ENCODE measurements at regions not wholly inside any gene's neighbourhood (a gene's known extent, or its start where the extent isn't known, plus 50 kb on each side); places are given as distances from the start of the nearest gene placed in this dataset.

DNA sequence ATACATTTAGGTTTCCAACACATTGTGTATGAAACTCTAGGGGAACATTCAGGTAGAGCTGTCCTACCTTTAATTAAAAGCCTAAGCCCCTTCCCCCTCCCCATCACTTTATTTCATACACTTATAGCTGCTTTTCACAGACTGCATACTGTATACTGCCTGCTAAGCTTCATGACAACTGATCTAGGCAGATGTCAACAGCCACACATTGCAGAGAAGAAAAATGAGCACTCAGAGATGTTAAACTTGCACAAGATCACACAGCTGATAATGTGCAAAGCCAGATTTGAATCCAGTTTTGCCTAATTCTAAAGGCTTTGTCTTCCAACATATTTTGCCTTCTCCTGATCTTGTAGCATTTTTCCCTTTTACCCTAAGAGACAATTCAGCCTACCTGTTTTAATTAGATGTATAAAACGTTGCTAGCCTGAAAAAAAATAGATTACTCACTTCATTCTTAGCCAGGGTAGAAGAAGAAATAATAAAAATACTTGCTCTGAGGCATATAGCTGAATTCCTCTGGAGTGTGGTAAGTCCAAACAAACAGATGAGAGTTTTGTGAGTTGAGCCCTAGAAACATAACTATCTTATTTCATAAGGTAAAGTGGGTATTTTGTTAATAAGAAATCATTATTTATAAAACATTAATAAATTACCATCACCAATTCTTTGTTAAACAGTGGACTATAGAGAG lies 56.9 kb upstream of the CAST start:
- DNase-seq, result no peak
- H3K4me1 ChIP-seq, result no peaks in the 10 kb centered on the region
- intact Hi-C loops (cut with DNase I), result no loop called here
- no peaks in the 10 kb centered on the region for H3K9me3 ChIP-seq
- H3K36me3 ChIP-seq, result no peaks in the 10 kb centered on the region
- TF ChIP-seq, protein P1, sequence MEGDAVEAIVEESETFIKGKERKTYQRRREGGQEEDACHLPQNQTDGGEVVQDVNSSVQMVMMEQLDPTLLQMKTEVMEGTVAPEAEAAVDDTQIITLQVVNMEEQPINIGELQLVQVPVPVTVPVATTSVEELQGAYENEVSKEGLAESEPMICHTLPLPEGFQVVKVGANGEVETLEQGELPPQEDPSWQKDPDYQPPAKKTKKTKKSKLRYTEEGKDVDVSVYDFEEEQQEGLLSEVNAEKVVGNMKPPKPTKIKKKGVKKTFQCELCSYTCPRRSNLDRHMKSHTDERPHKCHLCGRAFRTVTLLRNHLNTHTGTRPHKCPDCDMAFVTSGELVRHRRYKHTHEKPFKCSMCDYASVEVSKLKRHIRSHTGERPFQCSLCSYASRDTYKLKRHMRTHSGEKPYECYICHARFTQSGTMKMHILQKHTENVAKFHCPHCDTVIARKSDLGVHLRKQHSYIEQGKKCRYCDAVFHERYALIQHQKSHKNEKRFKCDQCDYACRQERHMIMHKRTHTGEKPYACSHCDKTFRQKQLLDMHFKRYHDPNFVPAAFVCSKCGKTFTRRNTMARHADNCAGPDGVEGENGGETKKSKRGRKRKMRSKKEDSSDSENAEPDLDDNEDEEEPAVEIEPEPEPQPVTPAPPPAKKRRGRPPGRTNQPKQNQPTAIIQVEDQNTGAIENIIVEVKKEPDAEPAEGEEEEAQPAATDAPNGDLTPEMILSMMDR (IDR thresholded peaks at IDR 0.05), result no peak
- H3K27me3 ChIP-seq, result no peaks in the 10 kb centered on the region
- H3K27ac ChIP-seq, result no peak overlapping the region
- no peak overlapping the region for H3K4me3 ChIP-seq
- H3K9ac ChIP-seq (ENCODE audit: low read depth in 2 of 2, low read length in 2 of 2), result no peak overlapping the region

DNA sequence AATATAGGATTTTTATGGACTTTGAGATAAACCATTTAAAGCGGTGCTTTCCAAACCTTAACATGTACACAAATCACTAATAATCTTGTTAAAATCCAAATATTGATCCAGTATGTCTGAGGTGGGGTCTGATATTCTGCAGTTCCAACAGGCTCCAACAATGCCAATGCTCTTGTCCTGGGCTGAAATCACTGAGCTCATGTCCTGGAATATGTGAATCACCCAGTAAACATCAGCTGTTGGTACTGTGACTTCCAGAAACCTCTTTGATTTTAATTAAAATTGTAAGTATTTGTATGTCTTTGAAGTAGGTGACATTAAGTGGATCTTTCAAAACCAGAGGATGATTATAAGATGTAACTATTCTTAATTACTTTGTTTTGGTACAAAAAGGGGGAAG lies 52.8 kb upstream of the CAST start:
- Histone ChIP-seq H3K9ac (ENCODE audit: low read depth in 2 of 2, low read length in 2 of 2) (no peak overlapping the region), H3K36me3 (no peaks in the 10 kb centered on the region), H3K9me3 (no peaks in the 10 kb centered on the region), H3K4me1 (no peaks in the 10 kb centered on the region), H3K4me3 (no peak overlapping the region), H3K27ac (no peak overlapping the region), H3K27me3 (no peaks in the 10 kb centered on the region)
- intact Hi-C loops (cut with DNase I), result no loop called here
- no peak for DNase-seq
- TF ChIP-seq, protein P1 (IDR thresholded peaks at IDR 0.05), result no peak

DNA sequence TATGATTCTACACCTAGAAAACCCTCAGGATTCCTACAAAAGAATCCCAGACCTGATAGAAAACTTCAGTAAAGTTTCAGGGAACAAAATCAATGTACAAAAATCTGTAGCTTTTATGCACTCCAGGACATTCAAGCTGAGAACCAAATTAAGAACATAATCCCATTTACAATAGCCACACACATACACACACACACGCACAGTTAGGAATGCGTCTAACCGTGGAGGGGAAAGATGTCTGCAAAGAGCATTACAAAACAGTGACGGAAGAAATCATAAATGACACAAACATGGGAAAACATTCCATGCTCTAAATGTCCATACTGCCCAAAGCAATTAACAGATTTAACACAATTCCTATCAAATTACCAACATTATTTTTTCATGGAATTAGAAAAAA lies 51.4 kb upstream of the CAST start:
- intact Hi-C loops (cut with DNase I), result loop anchor here (5.0 to 10.0 kb wide), 3 partner anchors 77 to 554 kb away; no protein-coding TSS in a partner anchor

DNA sequence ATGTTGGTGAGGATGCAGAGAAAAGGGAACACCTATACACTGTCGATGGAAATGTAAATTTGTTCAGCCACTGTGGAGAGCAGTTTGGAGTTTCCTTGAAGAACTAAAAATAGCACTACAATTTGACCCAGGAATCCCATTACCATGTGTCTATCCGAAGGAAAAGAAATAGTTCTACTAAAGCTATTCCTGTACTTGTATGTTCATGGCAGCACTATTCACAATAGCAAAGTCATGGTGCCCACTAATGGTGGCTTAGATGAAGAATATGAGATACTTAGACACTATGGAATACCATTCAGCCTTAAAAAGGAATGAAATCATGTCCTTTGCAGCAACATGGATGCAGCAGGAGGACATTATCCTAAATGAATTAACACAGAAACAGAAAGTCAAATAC lies 50.2 kb upstream of the CAST start:
- Histone ChIP-seq H3K9ac (ENCODE audit: low read depth in 2 of 2, low read length in 2 of 2) (no peak overlapping the region), H3K27ac (no peak overlapping the region), H3K9me3 (no peaks in the 10 kb centered on the region), H3K27me3 (no peaks in the 10 kb centered on the region), H3K4me1 (no peaks in the 10 kb centered on the region), H3K36me3 (no peaks in the 10 kb centered on the region), H3K4me3 (no peak overlapping the region)
- intact Hi-C loops (cut with DNase I), result loop anchor here (5.0 to 10.0 kb wide), 3 partner anchors 75 to 553 kb away; no protein-coding TSS in a partner anchor
- no peak for DNase-seq
- TF ChIP-seq, protein P1 (IDR thresholded peaks at IDR 0.05), result no peak

More for the DNA sequence above, 51.4 kb upstream of the CAST start:
- Histone ChIP-seq H3K4me1 (no peaks in the 10 kb centered on the region), H3K27ac (no peak overlapping the region), H3K36me3 (no peaks in the 10 kb centered on the region), H3K4me3 (no peak overlapping the region), H3K9ac (ENCODE audit: low read depth in 2 of 2, low read length in 2 of 2) (no peak overlapping the region), H3K27me3 (no peaks in the 10 kb centered on the region), H3K9me3 (no peaks in the 10 kb centered on the region)
- TF ChIP-seq, protein P1 (IDR thresholded peaks at IDR 0.05), result no peak
- DNase-seq, result no peak
